Fibroblast of lung (primary cell): ENCODE measurements at regions not wholly inside any gene's neighbourhood (a gene's known extent, or its start where the extent isn't known, plus 50 kb on each side); places are given as distances from the start of the nearest gene placed in this dataset.

Experiments used
- CTCF ChIP-seq, 2 donors: IDR thresholded peaks in 1 of 2; conservative IDR thresholded peaks in 1 of 2; 1 replicate in 1 of 2; 2 replicates in 1 of 2; pipeline ENCODE4 v1.5.1; 2011 to 2012; ENCODE audit warnings: low read length in 2 of 2, control low read depth in 1 of 2, inconsistent platforms in 1 of 2, low read depth in 1 of 2, mild to moderate bottlenecking in 1 of 2
- EZH2 ChIP-seq: IDR thresholded peaks from 2 replicates; pipeline ENCODE4 v1.5.1; 2012; ENCODE audit warnings: low read length, control low read depth, mild to moderate bottlenecking; ENCODE audit errors: missing control alignments

GRCh38 chr6:10030942-10031537, 383.8 kb downstream of the TFAP2A start:
- TF ChIP-seq CTCF (conservative IDR thresholded peaks at IDR 0.05 in 1 of 2, IDR thresholded peaks at IDR 0.05 in 1 of 2; ENCODE audit: low read depth in 1 of 2, low read length in 2 of 2): peak; percentile 10 to 15
- TF ChIP-seq EZH2: no peak
